ENCODE measurements at regions not wholly inside any gene's neighbourhood (a gene's known extent, or its start where the extent isn't known, plus 50 kb on each side); places are given as distances from the start of the nearest gene placed in this dataset.

DNA sequence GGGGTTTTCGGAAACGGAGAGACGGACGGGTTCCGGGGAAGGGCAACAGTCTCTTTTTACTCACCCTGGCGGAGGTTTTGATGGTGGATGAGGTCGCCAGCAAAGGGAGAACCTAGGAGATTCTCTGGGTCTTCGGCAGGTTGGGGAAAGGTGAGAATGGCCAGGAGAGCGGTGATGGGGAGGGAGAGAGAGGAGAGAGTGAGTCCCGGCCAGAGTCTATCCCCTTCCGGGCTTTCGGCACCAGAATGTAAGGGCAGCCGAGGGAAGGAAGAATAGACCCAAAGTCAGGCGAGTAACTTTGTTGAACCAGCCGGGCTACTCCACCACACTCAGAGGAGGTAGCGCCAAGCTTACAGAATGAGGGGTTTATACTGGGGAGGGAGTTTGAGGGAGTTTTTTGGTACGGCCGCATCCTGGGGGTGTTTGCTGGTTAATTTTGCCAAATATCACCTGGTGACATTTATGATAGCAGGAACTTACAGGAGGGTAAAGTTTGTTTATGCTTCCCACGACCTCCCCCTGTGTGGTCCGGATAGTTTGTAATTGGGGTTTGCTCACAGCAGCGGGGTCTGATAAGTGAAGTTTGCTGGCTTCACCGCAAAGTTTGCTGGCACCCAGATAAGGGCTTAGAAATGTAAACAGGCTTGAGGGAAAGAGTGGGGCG is 141.1 kb upstream of the ETV3 start:
- ChIA-PET POLR2A (no interaction called here), CTCF (no interaction called here)
- TF ChIP-seq, protein P1, sequence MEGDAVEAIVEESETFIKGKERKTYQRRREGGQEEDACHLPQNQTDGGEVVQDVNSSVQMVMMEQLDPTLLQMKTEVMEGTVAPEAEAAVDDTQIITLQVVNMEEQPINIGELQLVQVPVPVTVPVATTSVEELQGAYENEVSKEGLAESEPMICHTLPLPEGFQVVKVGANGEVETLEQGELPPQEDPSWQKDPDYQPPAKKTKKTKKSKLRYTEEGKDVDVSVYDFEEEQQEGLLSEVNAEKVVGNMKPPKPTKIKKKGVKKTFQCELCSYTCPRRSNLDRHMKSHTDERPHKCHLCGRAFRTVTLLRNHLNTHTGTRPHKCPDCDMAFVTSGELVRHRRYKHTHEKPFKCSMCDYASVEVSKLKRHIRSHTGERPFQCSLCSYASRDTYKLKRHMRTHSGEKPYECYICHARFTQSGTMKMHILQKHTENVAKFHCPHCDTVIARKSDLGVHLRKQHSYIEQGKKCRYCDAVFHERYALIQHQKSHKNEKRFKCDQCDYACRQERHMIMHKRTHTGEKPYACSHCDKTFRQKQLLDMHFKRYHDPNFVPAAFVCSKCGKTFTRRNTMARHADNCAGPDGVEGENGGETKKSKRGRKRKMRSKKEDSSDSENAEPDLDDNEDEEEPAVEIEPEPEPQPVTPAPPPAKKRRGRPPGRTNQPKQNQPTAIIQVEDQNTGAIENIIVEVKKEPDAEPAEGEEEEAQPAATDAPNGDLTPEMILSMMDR (IDR thresholded peaks at IDR 0.05; ENCODE audit: control extremely low read depth, extremely low read depth, low read depth, missing control alignments), result no peak
- no peak for DNase-seq (ENCODE audit: extremely low spot score)

DNA sequence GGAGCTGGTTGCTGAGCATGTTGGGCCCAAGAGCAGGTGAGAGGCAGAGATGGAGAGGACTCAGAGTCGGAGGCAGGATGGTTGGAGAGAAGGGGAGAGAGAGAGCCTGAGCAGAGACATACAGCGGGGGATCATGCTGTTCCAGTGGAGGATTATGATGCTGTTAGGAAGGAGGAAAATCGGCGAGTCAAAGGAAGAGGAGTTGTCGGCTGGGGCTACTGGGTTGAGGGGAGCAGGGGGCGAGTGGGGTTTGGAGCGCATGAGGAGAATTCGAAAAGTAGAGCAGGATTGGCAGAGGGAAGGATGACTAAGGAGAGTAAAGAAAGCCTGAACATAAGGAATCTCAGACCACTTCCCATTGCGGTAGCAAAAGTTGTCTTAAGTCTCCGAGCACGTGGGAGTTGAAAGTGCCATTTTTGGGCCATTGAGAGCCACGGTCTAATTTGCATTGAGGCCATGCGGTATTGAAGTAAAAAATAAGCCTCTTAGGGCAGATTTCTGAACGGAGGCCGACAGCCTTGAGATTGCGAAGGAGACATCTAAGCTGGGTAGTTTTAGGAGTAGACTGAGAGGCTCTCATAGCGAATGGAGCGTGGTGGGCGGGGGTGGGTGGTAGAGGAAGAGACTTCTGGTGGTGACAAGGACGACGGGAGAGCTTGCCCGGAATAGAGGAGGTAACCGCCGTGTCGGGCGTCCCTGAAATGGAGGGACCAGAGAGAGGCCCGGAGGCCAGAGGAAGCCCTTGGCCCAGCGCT is 140.4 kb upstream of the ETV3 start:
- CTCF ChIA-PET, result no interaction called here

DNA sequence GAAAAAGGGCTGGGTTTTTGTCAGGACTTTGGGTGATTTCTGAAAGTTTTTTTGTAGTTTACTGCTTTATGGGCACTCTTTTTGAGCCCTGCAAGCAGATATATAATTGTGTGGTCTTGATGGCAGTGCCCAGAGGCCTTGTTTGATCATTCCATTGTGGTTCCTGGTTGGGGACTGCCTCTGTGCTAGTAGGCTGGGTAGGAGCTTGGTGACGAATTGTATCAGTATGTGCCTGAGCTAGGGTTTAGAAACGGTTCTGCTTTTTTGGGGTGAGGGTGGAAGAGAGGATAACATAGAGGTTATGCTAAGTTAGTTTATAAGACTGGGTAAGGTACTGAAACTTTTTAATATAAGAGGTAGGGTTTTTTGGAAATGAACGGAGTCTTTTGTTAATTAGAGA is 139.7 kb upstream of the ETV3 start:
- TF ChIP-seq, protein P1 (IDR thresholded peaks at IDR 0.05; ENCODE audit: control extremely low read depth, extremely low read depth, low read depth, missing control alignments), result no peak
- ChIA-PET CTCF (no interaction called here), POLR2A (no interaction called here)
- no peak for DNase-seq (ENCODE audit: extremely low spot score)

More for the DNA sequence above, 140.4 kb upstream of the ETV3 start:
- POLR2A ChIA-PET, result no interaction called here
- no peak for DNase-seq (ENCODE audit: extremely low spot score)
- TF ChIP-seq, protein P1 (IDR thresholded peaks at IDR 0.05; ENCODE audit: control extremely low read depth, extremely low read depth, low read depth, missing control alignments), result no peak

DNA sequence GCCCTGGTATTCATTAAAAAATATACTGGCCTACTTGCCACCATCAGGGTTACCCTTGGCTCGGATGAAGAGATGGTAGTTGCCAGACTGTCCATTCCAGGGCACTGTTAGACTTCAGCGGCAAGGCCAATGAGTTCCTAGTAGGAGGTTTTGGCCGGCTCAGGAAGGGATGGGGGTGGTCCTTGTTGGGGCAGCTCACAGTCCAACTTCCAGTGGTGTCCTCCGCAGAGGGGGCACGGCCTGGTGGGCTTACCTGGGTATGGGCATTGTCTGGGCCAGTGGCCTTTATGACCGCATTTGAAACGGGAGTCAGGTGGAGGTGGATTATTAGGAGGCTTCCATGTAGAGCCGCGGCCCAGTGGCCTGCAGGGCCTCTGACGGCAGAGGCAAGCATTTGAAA is 139.1 kb upstream of the ETV3 start:
- no peak for DNase-seq (ENCODE audit: extremely low spot score)
- TF ChIP-seq, protein P1 (IDR thresholded peaks at IDR 0.05; ENCODE audit: control extremely low read depth, extremely low read depth, low read depth, missing control alignments), result no peak
- ChIA-PET CTCF (interaction anchor here (1.3 kb wide), 1 partner anchor 35 kb away, joined by 3 read pairs; no protein-coding TSS in a partner anchor), POLR2A (no interaction called here)

DNA sequence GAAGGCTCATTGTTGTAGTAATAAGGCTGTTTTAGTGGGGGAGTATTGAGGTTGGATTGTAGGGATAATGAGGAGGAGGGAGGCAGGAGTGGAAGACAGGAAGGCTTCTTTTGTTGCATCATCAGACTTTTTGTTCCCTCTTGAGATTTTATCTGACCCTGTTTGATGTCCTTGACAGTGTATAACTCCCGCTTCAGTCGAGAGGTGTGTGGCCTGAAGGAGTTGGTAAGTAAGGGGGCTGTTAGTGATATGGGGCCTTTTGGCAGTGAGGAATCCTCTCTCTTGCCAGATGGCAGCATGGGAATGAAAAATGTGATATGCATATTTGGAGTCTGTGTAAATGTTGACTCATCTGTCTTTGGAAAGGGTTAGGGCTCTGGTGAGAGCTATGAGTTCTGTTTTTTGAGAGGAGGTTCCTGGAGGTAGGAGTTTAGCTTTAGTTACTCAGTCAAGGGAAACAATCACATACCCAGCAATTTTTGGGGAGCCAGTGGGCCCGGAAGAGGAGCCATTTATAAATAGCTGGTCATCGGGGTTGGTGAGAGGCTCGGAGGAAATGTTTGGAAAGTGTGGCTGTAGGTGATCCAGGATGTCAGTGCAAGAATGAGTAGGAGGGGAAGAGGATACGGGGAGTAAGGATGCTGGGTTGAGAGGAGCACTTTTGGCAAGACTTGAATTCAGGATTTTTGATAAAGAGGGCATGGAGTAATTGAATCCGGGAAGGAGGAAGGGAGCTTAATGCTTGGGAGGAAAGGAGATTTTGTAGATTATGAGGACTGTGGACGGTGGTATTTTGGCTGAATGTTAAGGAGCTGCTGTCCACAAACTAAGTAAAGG is 136.7 kb upstream of the ETV3 start:
- POLR2A ChIA-PET, result no interaction called here
- TF ChIP-seq, protein P1 (IDR thresholded peaks at IDR 0.05; ENCODE audit: control extremely low read depth, extremely low read depth, low read depth, missing control alignments), result no peak
- CTCF ChIA-PET, result interaction anchor here (0.8 kb wide), 1 partner anchor 23 kb away, joined by 3 read pairs; no protein-coding TSS in a partner anchor
- no peak for DNase-seq (ENCODE audit: extremely low spot score)

Data from GM10248 (cell line).